NCI-H2081 (cell line): ENCODE measurements at regions not wholly inside any gene's neighbourhood (a gene's known extent, or its start where the extent isn't known, plus 50 kb on each side); places are given as distances from the start of the nearest gene placed in this dataset.

ENCODE experiments used
- DNase-seq, 2 experiments: peaks; one replicate each; lab custom pipeline; 2025; lab: John Stamatoyannopoulos, UW

- DNase-seq: no peak
These were observed 71.5 kb upstream of the DTNBP1 start for GRCh38 chr6:15734118-15734897.

GRCh38 chr6:15730922-15731321 is 68.1 kb upstream of the DTNBP1 start:
- no peak for DNase-seq

GRCh38 chr6:15730442-15730841 is 67.6 kb upstream of the DTNBP1 start:
- no peak for DNase-seq

- no peak for DNase-seq
These were observed 59.9 kb upstream of the DTNBP1 start for GRCh38 chr6:15722731-15723130.

GRCh38 chr6:15716889-15717288 is 54.1 kb upstream of the DTNBP1 start:
- DNase-seq: no peak

- no peak for DNase-seq
These were observed 53.0 kb upstream of the DTNBP1 start for GRCh38 chr6:15715851-15716250.

- DNase-seq: no peak
These were observed 52.2 kb upstream of the DTNBP1 start for GRCh38 chr6:15715060-15715459.

GRCh38 chr6:15714658-15715057 is 51.8 kb upstream of the DTNBP1 start:
- DNase-seq: no peak

- no peak for DNase-seq
These were observed 50.5 kb upstream of the DTNBP1 start for GRCh38 chr6:15713325-15713724.

GRCh38 chr6:15712797-15713196 is 50.0 kb upstream of the DTNBP1 start:
- DNase-seq: no peak
